GM12874 (cell line): ENCODE measurements at regions not wholly inside any gene's neighbourhood (a gene's known extent, or its start where the extent isn't known, plus 50 kb on each side); places are given as distances from the start of the nearest gene placed in this dataset.

Experiments used
- CTCF ChIP-seq: IDR thresholded peaks from 2 replicates; pipeline ENCODE4 v1.5.1; 2011; ENCODE audit warnings: low read depth, mild to moderate bottlenecking, control low read depth, low read length, moderate library complexity; ENCODE audit not compliant: insufficient read depth

DNA sequence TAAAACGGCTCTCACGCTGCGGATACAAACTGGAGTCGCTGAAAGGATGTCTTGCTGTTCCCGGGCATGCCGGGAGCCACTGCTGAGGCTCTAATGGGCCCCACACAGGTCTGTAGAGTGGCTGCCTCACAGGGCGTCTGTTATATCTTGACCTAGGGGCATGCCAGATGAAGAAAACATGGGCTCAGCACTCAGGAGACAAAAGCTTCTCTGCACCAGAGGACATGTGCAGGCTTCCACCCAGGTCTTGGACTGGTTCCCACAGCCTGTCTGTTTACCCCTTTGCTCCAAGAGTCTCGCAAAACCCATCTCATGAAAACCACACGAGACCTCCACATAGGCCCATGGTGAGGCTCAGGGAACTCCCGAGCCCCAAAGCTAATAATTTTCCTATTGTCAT, 134.2 kb downstream of the RPS29 start:
- no peak for TF ChIP-seq CTCF

- no peak for TF ChIP-seq CTCF
These were observed 136.4 kb downstream of the RPS29 start for GRCh38 chr14:49449749-49450148.

DNA sequence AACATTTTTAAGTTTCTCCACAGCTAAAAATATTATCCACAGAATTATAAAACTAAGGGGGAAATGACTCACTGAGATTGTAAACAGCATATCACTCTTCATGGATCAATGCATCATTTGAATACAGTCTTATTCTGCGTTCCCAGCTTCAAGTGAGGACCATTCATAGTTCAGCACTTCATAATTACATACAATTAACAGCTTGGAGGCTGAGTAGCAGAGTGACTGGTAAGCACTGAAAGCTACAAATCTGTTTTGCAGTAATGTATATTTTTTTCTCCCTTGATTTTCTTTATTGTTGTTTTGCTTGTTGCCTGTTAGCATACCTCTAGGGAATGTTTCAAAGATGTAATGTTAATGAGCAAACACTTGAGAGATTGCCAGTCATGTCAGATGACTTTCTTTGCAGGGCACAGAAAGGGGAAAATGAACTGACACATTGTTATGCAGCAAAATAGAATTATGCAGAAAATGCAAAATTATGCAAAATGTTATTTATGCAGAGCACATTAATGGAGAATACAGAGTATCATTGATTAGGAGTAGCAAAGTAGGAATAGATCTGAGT, 138.6 kb downstream of the RPS29 start:
- TF ChIP-seq CTCF: no peak

GRCh38 chr14:49446801-49447200, 139.4 kb downstream of the RPS29 start:
- TF ChIP-seq CTCF: no peak

DNA sequence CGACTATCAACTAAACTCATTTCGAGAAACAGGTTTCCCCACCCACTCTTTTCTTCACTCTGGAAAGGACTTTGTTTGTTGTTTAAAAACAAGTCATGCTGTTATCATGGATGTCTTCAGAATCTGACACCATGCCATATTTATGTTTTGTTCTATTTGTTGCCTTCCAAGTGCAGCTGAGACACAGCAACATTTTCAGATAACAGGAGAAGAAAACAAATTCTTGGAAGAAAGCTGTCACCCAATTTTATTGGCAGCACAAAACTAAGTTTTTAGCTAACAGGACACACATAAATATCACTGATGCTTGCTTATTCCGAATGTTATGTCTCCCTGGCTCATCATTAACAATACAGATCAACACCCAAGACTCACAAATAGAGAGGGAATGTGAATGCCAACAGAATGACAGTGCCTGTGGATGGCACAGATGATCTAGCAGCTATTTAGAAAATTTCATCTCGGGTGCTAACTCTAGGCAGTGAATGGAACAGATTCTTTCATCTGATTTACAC, 147.9 kb downstream of the RPS29 start:
- no peak for TF ChIP-seq CTCF

DNA sequence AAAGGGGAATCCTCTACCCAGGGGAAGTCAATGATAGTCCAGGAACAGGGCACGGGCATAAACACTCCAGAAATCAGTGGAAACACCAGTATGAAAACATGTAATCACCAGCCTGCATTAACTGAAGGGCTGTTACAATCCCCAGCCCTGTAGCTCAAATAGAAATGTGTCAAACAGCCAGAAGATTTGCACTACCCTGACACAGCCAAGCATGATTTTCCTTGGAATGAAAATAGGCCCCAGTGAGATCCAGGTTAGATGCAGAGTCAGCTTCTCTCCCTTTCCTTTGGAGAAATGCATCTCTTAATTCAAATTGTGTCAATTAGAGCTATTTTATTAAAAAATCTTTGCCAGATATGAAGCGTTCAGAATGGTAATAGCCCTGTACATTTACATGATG, 158.1 kb downstream of the RPS29 start:
- TF ChIP-seq CTCF: no peak

DNA sequence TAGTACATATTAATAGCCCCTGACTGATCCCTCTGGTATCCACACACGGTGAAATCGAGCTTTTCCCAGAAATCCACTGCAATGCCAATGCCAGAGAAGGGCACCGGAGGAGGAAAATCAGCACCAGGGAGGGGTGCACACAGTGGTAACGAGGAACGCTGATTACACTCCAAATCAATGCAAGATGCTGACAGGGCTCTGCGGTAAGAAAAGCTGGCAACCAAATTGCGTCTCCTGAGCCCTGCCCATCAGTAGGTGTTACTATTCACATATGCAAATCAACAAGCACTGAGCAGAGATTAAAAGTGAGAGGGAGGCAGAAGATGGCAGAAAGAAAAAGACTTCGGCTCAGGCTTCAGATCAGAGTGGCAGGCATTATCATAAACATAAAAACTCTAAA, 159.1 kb downstream of the RPS29 start:
- no peak for TF ChIP-seq CTCF
